Type B pancreatic cell (in vitro differentiated cells): ENCODE measurements at regions not wholly inside any gene's neighbourhood (a gene's known extent, or its start where the extent isn't known, plus 50 kb on each side); places are given as distances from the start of the nearest gene placed in this dataset.

Source experiments
- DNase-seq: peaks from one replicate; pipeline ENCODE4 v3.0.0; 2021; ENCODE audit warnings: mixed read lengths; ENCODE audit not compliant: unreplicated experiment; ENCODE audit errors: extremely low spot score
- H3K27ac Mint-ChIP-seq: 2 replicates; pipeline ENCODE4 v1.8.0; 2021; ENCODE audit warnings: mild to moderate bottlenecking, mixed read lengths
- H3K27me3 Mint-ChIP-seq: 2 replicates; pipeline ENCODE4 v1.8.0; 2021; ENCODE audit warnings: mixed read lengths
- H3K36me3 Mint-ChIP-seq: 2 replicates; pipeline ENCODE4 v1.8.0; 2021; ENCODE audit warnings: mixed read lengths
- H3K4me1 Mint-ChIP-seq: one replicate; pipeline ENCODE4 v1.8.0; 2021; ENCODE audit warnings: mixed read lengths; ENCODE audit not compliant: unreplicated experiment
- H3K4me3 Mint-ChIP-seq: 2 replicates; pipeline ENCODE4 v1.8.0; 2021; ENCODE audit warnings: mild to moderate bottlenecking, mixed read lengths
- H3K9me3 Mint-ChIP-seq: 2 replicates; pipeline ENCODE4 v1.8.0; 2021; ENCODE audit warnings: mixed read lengths
- TF ChIP-seq, protein P1 (sequence below): fragments of 200-600 bp; sonication (generic); conservative IDR thresholded peaks from 2 replicates; pipeline ENCODE4 v1.5.0; 2021; ENCODE audit warnings: antibody characterized with exemption, mild to moderate bottlenecking

- TF ChIP-seq, protein P1, sequence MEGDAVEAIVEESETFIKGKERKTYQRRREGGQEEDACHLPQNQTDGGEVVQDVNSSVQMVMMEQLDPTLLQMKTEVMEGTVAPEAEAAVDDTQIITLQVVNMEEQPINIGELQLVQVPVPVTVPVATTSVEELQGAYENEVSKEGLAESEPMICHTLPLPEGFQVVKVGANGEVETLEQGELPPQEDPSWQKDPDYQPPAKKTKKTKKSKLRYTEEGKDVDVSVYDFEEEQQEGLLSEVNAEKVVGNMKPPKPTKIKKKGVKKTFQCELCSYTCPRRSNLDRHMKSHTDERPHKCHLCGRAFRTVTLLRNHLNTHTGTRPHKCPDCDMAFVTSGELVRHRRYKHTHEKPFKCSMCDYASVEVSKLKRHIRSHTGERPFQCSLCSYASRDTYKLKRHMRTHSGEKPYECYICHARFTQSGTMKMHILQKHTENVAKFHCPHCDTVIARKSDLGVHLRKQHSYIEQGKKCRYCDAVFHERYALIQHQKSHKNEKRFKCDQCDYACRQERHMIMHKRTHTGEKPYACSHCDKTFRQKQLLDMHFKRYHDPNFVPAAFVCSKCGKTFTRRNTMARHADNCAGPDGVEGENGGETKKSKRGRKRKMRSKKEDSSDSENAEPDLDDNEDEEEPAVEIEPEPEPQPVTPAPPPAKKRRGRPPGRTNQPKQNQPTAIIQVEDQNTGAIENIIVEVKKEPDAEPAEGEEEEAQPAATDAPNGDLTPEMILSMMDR: no peak
- H3K4me1 Mint-ChIP-seq: peaks cover 10% of the 10 kb centered on the region
- H3K9me3 Mint-ChIP-seq: peaks cover 8% of the 10 kb centered on the region
- no peak for DNase-seq
- H3K27me3 Mint-ChIP-seq: no peaks in the 10 kb centered on the region
- no peak overlapping the region for H3K4me3 Mint-ChIP-seq
- no peak overlapping the region for H3K27ac Mint-ChIP-seq
- H3K36me3 Mint-ChIP-seq: no peaks in the 10 kb centered on the region
Observed at GRCh38 chr6:19438566-19439353, 398.4 kb upstream of the ID4 start.

DNA sequence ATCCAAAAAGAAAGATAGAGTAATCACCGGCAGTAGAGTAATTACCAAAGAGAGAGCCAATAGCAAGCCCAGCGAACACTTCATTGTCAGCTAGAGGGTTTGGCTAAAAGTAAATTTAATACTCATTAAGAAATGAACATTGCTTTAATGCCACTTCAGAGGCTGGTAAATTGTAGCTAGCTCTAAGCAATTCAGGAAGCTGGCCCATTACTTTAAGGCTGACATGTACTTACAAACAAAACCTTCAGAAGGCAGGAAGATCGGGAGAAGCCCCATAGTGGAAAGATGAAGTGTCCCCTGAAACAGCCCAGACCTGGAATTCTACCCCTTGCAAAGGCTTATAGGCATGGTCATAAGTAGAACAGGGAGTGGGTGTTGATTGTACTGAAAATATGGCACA is 396.6 kb upstream of the ID4 start:
- H3K4me3 Mint-ChIP-seq: no peak overlapping the region

DNA sequence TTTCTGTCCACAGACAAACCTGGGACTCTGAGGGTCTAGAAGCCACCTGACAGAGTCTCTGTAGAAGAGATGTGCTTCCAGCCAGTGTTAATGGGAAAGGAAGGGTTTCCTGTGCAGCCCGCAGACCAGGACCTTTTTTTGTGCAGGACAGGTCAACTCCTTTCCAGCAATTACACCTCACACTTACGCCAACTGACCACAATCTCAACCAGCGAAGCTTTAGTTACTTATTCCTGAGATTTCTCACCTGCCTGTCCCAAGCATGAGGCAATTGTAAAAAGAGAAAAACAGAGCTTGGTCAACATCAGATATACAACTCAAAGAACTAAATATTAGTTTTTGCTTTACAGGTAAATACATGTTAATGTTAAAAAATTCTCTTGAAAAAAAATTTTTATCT is 393.8 kb upstream of the ID4 start:
- peaks cover 8% of the 10 kb centered on the region for H3K9me3 Mint-ChIP-seq
- no peak overlapping the region for H3K27ac Mint-ChIP-seq
- TF ChIP-seq, protein P1: no peak
- no peaks in the 10 kb centered on the region for H3K36me3 Mint-ChIP-seq
- H3K27me3 Mint-ChIP-seq: no peaks in the 10 kb centered on the region
- H3K4me3 Mint-ChIP-seq: no peak overlapping the region
- no peak for DNase-seq
- H3K4me1 Mint-ChIP-seq: peaks cover 10% of the 10 kb centered on the region

More for the DNA sequence above, 396.6 kb upstream of the ID4 start:
- Mint-ChIP-seq H3K27me3 (no peaks in the 10 kb centered on the region), H3K36me3 (no peaks in the 10 kb centered on the region), H3K4me1 (peaks cover 10% of the 10 kb centered on the region), H3K9me3 (peaks cover 8% of the 10 kb centered on the region), H3K27ac (no peak overlapping the region)
- DNase-seq: no peak
- TF ChIP-seq, protein P1: no peak

- H3K4me1 Mint-ChIP-seq: peaks cover 13% of the 10 kb centered on the region
- no peaks in the 10 kb centered on the region for H3K36me3 Mint-ChIP-seq
- peaks cover 8% of the 10 kb centered on the region for H3K9me3 Mint-ChIP-seq
- no peak overlapping the region for H3K4me3 Mint-ChIP-seq
- H3K27me3 Mint-ChIP-seq: no peaks in the 10 kb centered on the region
- H3K27ac Mint-ChIP-seq: no peak overlapping the region
- TF ChIP-seq, protein P1: no peak
- DNase-seq: no peak
Observed at GRCh38 chr6:19444041-19444440, 393.1 kb upstream of the ID4 start.

GRCh38 chr6:19444481-19444880 is 392.7 kb upstream of the ID4 start:
- Mint-ChIP-seq H3K4me3 (no peak overlapping the region), H3K27ac (no peak overlapping the region), H3K36me3 (no peaks in the 10 kb centered on the region), H3K27me3 (no peaks in the 10 kb centered on the region), H3K4me1 (peaks cover 13% of the 10 kb centered on the region), H3K9me3 (peaks cover 8% of the 10 kb centered on the region)
- TF ChIP-seq, protein P1: no peak
- no peak for DNase-seq
